ENCODE measurements at regions not wholly inside any gene's neighbourhood (a gene's known extent, or its start where the extent isn't known, plus 50 kb on each side); places are given as distances from the start of the nearest gene placed in this dataset.

- no peak for TF ChIP-seq TAF1 (IDR thresholded peaks at IDR 0.05; ENCODE audit: borderline replicate concordance, low read depth, low read length)
- no peak for TF ChIP-seq POLR2AphosphoS5 (IDR thresholded peaks at IDR 0.05; ENCODE audit: low read depth, low read length)
Observed at GRCh38 chr15:95196176-95196915, 965.0 kb downstream of the MCTP2 start.
